Small intestine (tissue), 7 donors: ENCODE measurements at regions not wholly inside any gene's neighbourhood (a gene's known extent, or its start where the extent isn't known, plus 50 kb on each side); places are given as distances from the start of the nearest gene placed in this dataset.

Experiments used
- DNase-seq, 2 donors: peaks; one replicate each; pipeline versions ENCODE4 v3.0.0 to v3.0.0-alpha.2; 2013
- FAIRE-seq: peaks from 2 replicates; lab custom pipeline; 2012; peaks lifted over from hg19 to GRCh38; lab: Jason Lieb, UNC
- H3K27ac ChIP-seq, 3 donors: one replicate each; pipeline ENCODE4 v1.5.1; 2013; ENCODE audit warnings: low read length in 2 of 3, mild to moderate bottlenecking in 2 of 3, control low read depth in 1 of 3, inconsistent platforms in 1 of 3, low read depth in 1 of 3, moderate library complexity in 1 of 3
- H3K27me3 ChIP-seq, 3 donors: one replicate each; pipeline ENCODE4 v1.6.1; 2013; ENCODE audit warnings: low read length in 3 of 3, inconsistent platforms in 1 of 3; ENCODE audit not compliant: control insufficient read depth in 3 of 3, insufficient read depth in 3 of 3
- H3K36me3 ChIP-seq, 3 donors: one replicate each; pipeline ENCODE4 v1.6.1; 2013; ENCODE audit warnings: low read length in 3 of 3, inconsistent platforms in 1 of 3, low read depth in 1 of 3, mild to moderate bottlenecking in 1 of 3, moderate library complexity in 1 of 3; ENCODE audit not compliant: control insufficient read depth in 3 of 3, insufficient read depth in 2 of 3
- H3K4me1 ChIP-seq, 3 donors: one replicate each; pipeline ENCODE4 v1.6.1; 2013; ENCODE audit warnings: low read length in 2 of 3, inconsistent platforms in 1 of 3, low read depth in 1 of 3, mild to moderate bottlenecking in 1 of 3, moderate library complexity in 1 of 3; ENCODE audit not compliant: control insufficient read depth in 3 of 3, insufficient read depth in 2 of 3
- H3K4me3 ChIP-seq, 3 donors: one replicate each; pipeline ENCODE4 v1.5.1; 2013; ENCODE audit warnings: low read length in 3 of 3, control low read depth in 1 of 3, inconsistent platforms in 1 of 3, low read depth in 1 of 3, mild to moderate bottlenecking in 1 of 3, moderate library complexity in 1 of 3
- H3K9me3 ChIP-seq, 2 donors: one replicate each; pipeline ENCODE4 v1.6.1; 2013; ENCODE audit warnings: low read depth in 1 of 2, low read length in 1 of 2; ENCODE audit not compliant: control insufficient read depth in 2 of 2, insufficient read depth in 1 of 2
- WGBS, 3 donors: extraction: QIAGEN DNeasy Blood & Tissue Kit; methylation state at CpG; one replicate each; pipeline ENCODE4 v1.1.7; 2013; 5-methylcytosine and 5-hydroxymethylcytosine counted together
- donor health status: healthy with polysubstance abuse.
- donor health status: control.
- donor health status: control.
- donor health status: Bipolar disorder and iron deficiency.
- donor health status: healthy.

- FAIRE-seq (no peak), DNase-seq (no peak)
- Histone ChIP-seq H3K27me3 (peaks cover 0 to 3% (median 0%) of the 10 kb centered on the region in 3 donors), H3K4me1 (no peaks in the 10 kb centered on the region), H3K9me3 (peaks cover 0 to 13% of the 10 kb centered on the region in 2 donors), H3K4me3 (no peak overlapping the region), H3K36me3 (no peaks in the 10 kb centered on the region), H3K27ac (no peak overlapping the region)
These were observed 97.9 kb downstream of the EDEM1 start for GRCh38 chr3:5285439-5285838.

- no peak for FAIRE-seq
- H3K4me1 ChIP-seq: no peaks in the 10 kb centered on the region
These were observed 103.4 kb downstream of the EDEM1 start for GRCh38 chr3:5290915-5291314.

DNA sequence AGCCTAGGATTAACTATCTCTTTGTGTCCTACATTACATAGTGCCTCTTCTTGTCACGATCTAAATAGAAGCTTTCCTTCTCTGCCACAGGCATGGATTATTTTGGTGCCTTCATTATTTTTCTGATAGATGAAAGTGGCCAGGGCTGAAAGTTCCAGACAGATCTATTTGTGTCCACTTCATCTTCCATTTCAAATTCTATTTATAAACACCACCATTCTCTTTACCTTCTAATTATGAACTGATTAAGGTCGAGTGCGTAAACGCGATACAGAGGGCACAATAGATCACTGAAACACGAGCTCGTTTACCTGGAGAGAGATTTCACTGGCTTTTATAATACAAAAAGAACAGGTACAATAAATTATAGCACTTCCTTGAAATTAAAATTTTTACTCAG lies 105.0 kb downstream of the EDEM1 start:
- no peaks in the 10 kb centered on the region for H3K9me3 ChIP-seq
- DNase-seq (no peak), FAIRE-seq (no peak)
- 82 to 87% (median 82%) methylated on average over 7 of the region's 7 CpGs for whole genome bisulfite sequencing, 3 donors
- H3K27ac ChIP-seq: no peak overlapping the region
- H3K36me3 ChIP-seq: no peaks in the 10 kb centered on the region
- H3K27me3 ChIP-seq: peaks cover 0 to 2% (median 0%) of the 10 kb centered on the region in 3 donors
- H3K4me1 ChIP-seq: no peaks in the 10 kb centered on the region
- no peak overlapping the region for H3K4me3 ChIP-seq

More at GRCh38 chr3:5290915-5291314, 103.4 kb downstream of the EDEM1 start:
- H3K27ac ChIP-seq: no peak overlapping the region
- H3K27me3 ChIP-seq: peaks cover 0 to 2% (median 0%) of the 10 kb centered on the region in 3 donors
- no peaks in the 10 kb centered on the region for H3K36me3 ChIP-seq
- no peak for DNase-seq
- H3K9me3 ChIP-seq: no peaks in the 10 kb centered on the region
- no peak overlapping the region for H3K4me3 ChIP-seq
- WGBS, 3 donors: 81 to 84% (median 81%) methylated on average over 3 of the region's 3 CpGs

DNA sequence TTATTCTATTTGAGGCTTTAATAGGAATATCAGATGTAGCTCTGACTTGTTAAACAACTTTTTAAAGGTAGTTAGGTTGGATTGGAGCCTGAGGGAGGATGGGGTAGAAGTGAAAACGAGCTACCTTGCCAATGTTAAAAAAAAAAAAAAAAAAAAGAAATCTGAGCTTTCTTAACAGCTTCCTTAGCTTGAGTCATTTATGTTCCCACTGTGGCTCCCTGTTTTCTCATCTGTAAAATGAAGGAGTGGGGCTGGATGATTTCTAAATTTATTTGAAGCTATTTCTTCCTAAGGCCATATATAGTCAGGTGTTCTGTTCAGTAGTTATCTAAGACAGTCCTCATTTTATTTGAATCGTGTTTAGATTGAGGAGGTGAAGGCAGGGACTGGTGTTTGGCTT lies 105.7 kb downstream of the EDEM1 start:
- H3K27me3 ChIP-seq: peaks cover 0 to 2% (median 0%) of the 10 kb centered on the region in 3 donors
- no peak for FAIRE-seq
- 51 to 58% (median 55%) methylated on average over 2 of the region's 2 CpGs for WGBS, 3 donors

GRCh38 chr3:5294356-5294755 lies 106.8 kb downstream of the EDEM1 start:
- no peaks in the 10 kb centered on the region for H3K36me3 ChIP-seq
- DNase-seq (no peak), FAIRE-seq (no peak)
- 88 to 95% (median 91%) methylated on average over 4 of the region's 4 CpGs for WGBS, 3 donors
- H3K27ac ChIP-seq: no peak overlapping the region
- no peak overlapping the region for H3K4me3 ChIP-seq
- no peaks in the 10 kb centered on the region for H3K9me3 ChIP-seq
- no peaks in the 10 kb centered on the region for H3K27me3 ChIP-seq
- no peaks in the 10 kb centered on the region for H3K4me1 ChIP-seq

More for the DNA sequence above, 105.7 kb downstream of the EDEM1 start:
- Histone ChIP-seq H3K27ac (no peak overlapping the region), H3K36me3 (no peaks in the 10 kb centered on the region), H3K9me3 (no peaks in the 10 kb centered on the region), H3K4me1 (no peaks in the 10 kb centered on the region), H3K4me3 (no peak overlapping the region)
- DNase-seq: no peak

DNA sequence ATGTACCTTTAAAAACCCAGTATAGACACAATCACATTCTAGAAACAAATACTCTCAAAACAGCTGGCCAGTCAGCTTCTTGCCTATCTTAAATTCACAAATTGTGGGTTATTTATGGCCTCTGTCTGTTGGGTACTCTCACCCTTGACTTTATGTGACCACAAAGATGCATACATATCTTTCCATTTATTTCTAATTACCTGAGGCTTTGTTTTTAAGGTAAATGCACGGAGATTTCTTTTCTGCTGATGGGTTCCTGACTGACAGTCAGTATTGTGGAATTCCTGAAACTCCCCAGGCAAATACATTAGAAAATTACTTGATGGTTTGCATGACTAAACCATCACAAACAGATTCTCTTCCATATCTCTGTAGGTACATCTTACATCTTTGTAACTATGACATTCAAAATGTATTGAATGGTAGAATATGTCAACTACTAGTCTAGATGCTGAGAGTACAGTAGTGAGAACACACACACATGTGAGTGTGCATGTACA lies 107.7 kb downstream of the EDEM1 start:
- Histone ChIP-seq H3K27me3 (no peaks in the 10 kb centered on the region), H3K9me3 (no peaks in the 10 kb centered on the region), H3K4me3 (no peak overlapping the region), H3K4me1 (no peaks in the 10 kb centered on the region), H3K27ac (no peak overlapping the region), H3K36me3 (no peaks in the 10 kb centered on the region)
- DNase-seq (no peak), FAIRE-seq (no peak)
- WGBS, 3 donors: 79 to 92% (median 91%) methylated on average over 1 of the region's 1 CpG

GRCh38 chr3:5296362-5296761 lies 108.9 kb downstream of the EDEM1 start:
- FAIRE-seq (no peak), DNase-seq (no peak)
- Histone ChIP-seq H3K4me3 (no peak overlapping the region), H3K9me3 (no peaks in the 10 kb centered on the region), H3K36me3 (no peaks in the 10 kb centered on the region), H3K4me1 (no peaks in the 10 kb centered on the region), H3K27me3 (no peaks in the 10 kb centered on the region), H3K27ac (no peak overlapping the region)
- WGBS, 3 donors: 90 to 97% (median 95%) methylated on average over 2 of the region's 2 CpGs

- FAIRE-seq: no peak
- H3K27me3 ChIP-seq: no peaks in the 10 kb centered on the region
- DNase-seq: no peak
- H3K4me3 ChIP-seq: no peak overlapping the region
- H3K9me3 ChIP-seq: no peaks in the 10 kb centered on the region
- 14 to 25% (median 15%) methylated on average over 1 of the region's 1 CpG for WGBS, 3 donors
- no peaks in the 10 kb centered on the region for H3K36me3 ChIP-seq
- H3K4me1 ChIP-seq: no peaks in the 10 kb centered on the region
- no peak overlapping the region for H3K27ac ChIP-seq
These were observed 110.4 kb downstream of the EDEM1 start for GRCh38 chr3:5297895-5298294.

DNA sequence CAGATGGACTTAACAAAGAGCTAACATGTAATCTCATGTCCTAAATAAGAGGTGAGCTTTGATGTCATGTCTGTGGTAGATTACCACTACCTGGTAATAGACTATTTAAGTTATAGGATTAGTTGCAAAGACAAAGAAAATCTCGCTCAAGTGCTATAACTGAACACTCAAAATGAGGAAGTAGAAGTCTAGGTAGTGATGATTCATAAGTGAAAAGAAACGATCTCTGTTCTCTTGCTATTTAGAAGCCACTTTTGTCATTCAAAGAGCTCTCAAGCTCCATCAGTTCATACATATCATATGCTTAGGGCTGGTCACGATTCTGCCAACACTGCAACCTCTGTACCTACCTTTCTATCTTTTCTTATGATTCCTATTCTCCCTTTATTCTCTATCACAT lies 110.9 kb downstream of the EDEM1 start:
- DNase-seq: no peak
- no peak overlapping the region for H3K27ac ChIP-seq
- no peak for FAIRE-seq
- H3K9me3 ChIP-seq: no peaks in the 10 kb centered on the region
- H3K4me3 ChIP-seq: no peak overlapping the region
- H3K4me1 ChIP-seq: no peaks in the 10 kb centered on the region
- WGBS, 3 donors: 20 to 39% (median 30%) methylated on average over 3 of the region's 3 CpGs
- H3K36me3 ChIP-seq: no peaks in the 10 kb centered on the region
- no peaks in the 10 kb centered on the region for H3K27me3 ChIP-seq
